DMS 273 (cell line): ENCODE measurements at regions not wholly inside any gene's neighbourhood (a gene's known extent, or its start where the extent isn't known, plus 50 kb on each side); places are given as distances from the start of the nearest gene placed in this dataset.
A peak's percentile ranks its signal among the peaks of the same experiment; 100 is the strongest.
"Not testable (repeated sequence)": the region's sequence is repeated elsewhere in the genome, so short reads cannot be mapped to it uniquely, and the experiment has no call there.

Source experiments
- DNase-seq: peaks from one replicate; lab custom pipeline; 2025; ENCODE audit not compliant: unreplicated experiment; lab: John Stamatoyannopoulos, UW

- no peak for DNase-seq
Measured at GRCh38 chr1:238672806-238673205, 713.6 kb upstream of the CHRM3 start.

DNA sequence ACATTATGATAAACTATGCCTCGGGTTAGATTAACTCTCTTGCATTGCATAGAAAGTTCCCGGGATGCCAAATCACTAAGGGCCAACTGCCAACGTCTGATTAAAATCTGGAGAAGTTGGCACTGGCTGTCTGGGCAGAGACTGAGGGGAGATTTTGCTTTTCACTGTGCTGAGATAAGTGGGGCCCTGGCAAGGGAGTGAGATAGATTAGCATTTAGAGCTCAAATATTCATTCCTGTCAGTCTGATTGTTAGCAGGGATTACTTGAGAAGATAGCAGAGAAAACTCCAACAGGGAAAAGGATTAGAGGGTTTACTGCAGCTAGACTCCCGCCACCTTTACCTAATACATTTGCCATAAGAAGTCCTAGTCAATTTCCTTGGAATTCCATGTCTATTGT, 714.1 kb upstream of the CHRM3 start:
- peak; percentile 29 for DNase-seq

DNA sequence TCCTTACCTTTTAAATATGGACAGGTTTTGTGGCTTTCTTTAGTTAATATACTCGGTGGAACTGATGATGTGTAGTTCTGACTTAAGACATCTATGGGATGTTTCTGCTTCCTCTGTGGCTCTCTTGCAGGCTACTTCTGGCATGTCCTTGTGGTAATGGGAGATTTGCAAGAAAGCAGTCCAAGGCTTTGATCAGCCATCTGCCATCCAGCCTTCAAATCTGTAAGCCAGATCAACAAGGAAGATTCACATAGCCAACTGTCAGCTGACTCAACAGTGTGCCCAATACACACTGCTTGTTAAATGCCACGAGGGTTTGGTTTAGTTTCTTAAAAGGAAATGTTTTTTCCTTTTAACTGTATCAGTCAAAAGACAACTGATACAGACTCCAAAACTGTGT, 722.2 kb upstream of the CHRM3 start:
- no peak for DNase-seq

- DNase-seq: no peak
Measured at GRCh38 chr1:238660849-238661248, 725.5 kb upstream of the CHRM3 start.

DNA sequence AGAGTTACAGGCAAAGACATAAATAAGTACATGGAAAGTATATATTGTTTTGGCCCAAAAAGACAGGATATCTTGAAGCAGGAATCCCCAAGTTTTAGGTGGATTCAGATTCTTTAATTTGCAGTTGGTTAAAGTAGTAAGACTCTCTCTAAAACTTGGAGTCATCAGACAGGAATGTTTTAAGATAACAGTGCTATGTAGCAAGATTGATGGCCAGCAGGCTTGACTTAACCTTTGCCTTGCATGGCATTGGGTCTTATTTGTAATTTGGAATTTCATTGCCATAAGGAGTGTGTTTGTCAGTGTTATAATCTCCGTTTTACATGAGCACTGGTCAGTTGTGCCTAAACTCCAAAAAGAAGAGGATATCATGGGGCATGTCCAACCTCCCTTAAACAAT, 727.6 kb upstream of the CHRM3 start:
- DNase-seq: no peak

DNA sequence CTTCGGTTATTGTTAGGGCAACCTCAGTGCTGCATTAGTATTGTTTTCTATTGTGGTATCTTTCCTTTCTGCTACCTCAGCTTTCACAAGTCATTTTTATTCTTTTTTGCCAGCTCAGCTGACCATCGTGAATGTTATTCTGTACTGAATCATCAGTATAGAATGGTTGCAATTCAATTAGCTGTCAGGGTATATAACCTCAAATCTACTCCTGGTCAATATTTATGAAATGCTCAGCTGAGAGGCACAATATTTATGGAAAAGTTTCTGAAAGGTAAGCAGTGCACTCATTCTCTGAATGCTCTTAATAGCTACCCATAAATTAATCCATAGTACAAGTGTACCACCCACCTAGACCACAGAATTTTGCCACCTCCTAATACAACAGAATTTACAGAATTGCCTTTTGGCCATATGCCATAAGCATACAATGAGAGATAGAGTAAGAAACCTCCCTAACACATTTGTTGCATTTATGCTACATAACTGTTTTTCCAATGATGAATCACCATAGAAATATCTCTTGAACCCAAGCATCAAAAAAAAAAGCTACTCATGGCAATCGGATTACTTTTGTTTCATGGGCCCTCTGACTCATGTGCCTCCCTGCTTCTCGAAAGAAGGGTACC, 732.6 kb upstream of the CHRM3 start:
- no peak for DNase-seq

GRCh38 chr1:238652346-238652968, 733.9 kb upstream of the CHRM3 start:
- no peak for DNase-seq

GRCh38 chr1:238649200-238649599, 737.2 kb upstream of the CHRM3 start:
- DNase-seq: no peak

GRCh38 chr1:238648751-238649150, 737.6 kb upstream of the CHRM3 start:
- DNase-seq: no peak

DNA sequence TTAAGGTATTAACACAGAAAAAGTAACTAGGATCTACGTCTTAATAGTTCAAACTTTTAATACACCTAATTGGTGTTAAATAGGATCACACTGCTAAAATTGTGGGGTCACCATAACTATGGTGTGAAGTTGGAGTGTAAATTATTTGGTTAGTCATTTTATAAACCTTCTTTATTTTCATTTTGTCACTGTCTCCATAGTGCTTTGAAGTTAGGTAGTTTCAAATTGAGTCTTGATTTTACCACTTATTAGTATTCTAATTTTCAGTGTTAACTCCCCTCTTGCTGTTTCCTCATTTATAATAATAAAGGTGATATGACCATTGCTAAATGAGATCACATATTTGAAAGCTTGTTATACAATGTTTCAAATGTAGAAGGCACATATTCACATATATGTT, 738.1 kb upstream of the CHRM3 start:
- DNase-seq: no peak

DNA sequence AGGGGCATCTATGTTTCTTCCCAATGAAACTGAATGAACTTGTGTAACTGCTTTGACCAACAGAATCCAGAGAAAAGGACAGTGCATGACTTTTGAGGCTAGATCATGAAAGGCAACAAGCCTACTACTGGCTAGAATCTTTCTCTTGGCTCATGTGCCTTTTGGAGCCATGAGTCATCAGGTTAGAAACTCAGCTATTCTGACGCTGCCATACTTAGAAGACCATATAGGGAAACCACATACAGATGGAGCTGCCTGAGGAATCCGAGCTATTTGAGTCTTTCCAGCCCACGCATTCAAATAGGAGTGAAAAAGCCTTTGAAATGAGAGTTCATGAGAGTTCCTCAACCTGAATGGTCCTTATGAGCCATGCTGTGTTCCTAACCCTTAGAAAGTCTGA, 738.5 kb upstream of the CHRM3 start:
- DNase-seq: peak; percentile 2

DNA sequence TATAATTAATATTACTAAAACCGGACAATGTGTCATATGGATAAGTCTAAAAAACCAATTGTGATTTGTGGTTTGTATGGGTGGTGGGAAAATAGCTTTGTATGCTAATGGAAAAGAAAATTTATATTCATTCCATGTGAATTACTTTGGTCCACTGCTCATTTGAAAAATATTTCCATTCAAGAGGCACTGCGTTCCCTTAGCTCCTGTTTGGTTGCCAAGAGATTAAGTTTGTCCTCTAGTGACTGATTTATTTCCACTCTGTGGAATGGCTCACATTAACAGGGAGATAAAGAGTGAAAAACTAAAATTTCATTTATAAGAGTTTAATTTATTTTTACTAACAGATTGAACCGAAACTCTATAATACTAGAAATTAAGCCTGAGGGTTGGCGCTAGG, 744.1 kb upstream of the CHRM3 start:
- no peak for DNase-seq

GRCh38 chr1:238639861-238640260, 746.5 kb upstream of the CHRM3 start:
- DNase-seq: no peak

DNA sequence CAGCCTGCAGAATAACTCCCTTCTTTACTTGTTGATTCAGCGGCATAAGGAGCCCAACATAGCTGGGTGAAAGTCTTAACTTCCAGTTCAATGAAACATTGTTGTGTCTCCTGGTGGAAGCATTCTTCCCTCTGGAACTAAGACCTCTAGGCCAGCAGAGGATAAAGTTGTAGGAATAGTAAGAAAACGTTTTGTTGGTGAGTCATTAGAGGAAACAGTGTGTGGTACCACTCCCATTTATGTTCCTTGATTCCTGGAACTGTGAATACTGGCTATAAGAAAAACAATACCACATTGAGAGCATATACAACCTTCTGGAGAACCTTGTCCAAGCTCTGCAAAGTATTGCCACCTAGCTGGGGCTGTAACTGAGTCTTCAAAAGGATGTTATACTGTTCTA, 737.4 kb upstream of the ZP4 start:
- DNase-seq: no peak

GRCh38 chr1:238624776-238625175, 734.1 kb upstream of the ZP4 start:
- no peak for DNase-seq

DNA sequence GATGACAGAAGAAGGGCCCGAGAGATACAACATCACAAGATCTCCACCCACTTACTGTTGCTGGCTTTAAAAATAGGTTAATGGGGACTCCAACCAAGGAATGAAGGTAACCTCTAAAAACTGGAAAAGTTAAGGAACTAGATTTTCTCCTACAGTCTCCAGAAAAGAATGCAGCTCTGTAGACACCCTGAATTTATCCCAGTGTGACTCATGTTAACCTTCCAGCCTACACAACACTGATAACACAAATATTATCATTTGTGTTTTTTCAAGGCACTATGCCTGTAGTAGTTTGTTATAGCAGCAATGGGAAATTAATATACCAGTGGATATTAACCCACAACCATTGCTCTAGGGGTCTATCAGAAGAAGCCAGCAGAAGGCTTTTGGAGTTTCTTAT, 730.7 kb upstream of the ZP4 start:
- DNase-seq: no peak

GRCh38 chr1:238619652-238620051, 728.9 kb upstream of the ZP4 start:
- DNase-seq: no peak

DNA sequence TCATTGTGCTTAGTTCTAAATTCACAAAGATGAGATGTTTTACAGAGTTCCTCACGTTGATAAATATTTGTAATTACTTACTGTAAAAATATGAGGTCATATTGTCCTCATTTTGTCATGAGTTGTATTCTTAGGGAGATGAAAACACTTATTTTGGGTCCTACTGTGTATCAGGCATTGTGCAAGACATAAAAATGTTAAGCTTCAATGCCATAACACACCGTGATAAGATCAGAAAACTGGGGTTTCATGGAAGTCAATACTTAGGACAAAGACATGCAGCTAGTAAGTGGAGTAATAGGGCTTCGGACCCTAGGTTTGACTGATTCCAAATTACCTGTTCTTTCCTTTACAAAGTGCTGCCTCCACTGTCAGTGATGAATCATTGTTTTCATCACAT, 720.7 kb upstream of the ZP4 start:
- DNase-seq: no peak

DNA sequence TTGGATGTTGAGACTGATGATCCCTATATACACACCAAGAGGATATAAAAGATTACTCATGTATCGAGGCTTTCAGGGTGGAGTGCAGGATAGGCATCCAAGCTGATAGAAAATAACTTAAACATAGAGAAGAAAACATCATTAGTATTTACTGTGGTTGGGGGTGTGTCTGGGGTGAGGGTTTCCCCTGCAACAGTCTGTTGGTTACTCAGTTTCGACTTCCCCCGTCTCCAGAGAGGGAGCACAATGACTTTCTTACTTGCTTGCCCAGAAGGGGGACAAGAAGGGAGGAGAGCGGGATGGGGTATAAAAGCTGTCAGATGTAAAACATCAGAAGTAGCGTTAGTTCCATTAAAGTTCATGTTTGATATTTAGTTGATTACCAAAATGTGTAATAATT, 717.4 kb upstream of the ZP4 start:
- no peak for DNase-seq

DNA sequence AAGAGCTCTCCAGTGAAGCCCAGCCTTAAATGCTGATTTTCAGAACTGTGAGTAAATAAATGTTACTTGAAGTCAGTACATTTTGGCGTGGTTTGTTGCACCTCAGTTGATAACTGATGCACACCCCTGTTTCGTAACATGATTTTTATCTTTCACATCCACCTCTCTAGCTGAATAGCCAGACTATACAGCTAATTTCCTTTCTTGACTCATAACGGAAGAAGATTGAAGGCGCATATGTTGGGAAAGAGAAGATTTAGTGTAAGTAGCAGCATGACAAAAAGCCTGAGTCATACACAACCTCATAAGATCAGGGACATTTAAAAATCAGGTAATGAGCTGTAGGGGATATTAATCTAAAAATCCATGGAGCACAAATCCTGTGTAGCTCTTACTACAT, 716.2 kb upstream of the ZP4 start:
- DNase-seq: no peak

DNA sequence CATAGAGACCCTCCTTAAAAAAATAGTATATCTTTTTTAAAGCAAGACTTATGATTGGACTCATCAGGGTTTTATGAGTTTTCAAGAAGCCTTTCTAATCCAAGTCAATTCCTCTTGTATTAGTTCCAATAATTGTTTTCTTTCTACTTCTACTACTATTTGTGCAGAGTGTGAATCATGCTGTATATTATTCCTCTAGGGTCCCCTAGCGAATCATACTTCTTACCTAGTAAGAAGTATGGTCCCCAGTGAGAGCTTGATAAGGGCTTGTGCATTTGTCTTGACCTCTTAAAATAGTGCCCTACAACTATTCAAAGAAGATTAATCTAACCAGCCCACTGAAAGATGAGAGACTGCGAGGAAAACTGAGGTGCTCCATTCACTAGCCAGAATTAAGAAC, 715.7 kb upstream of the ZP4 start:
- DNase-seq: no peak

GRCh38 chr1:238604357-238604756, 713.6 kb upstream of the ZP4 start:
- no peak for DNase-seq

DNA sequence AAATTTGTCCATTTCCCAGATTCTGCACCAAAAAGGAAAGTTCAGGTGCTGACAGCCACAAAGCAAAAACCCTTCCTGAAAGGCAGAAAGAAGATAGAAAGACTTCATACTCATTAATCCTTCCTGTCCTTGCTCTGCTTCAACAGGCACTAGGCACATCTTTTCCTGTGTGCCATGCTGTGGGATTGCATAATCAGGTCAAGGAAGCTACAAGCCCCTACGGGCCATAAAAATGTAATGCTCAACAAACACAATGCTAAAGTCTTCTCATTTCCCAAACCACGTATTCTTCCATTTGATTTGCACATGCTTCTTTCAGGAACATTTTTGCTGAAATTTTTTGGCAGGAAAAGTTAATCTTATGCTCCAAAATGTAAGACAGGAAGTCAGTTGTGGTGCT, 710.9 kb upstream of the ZP4 start:
- DNase-seq: not testable (repeated sequence)
